K562 (cell line): ENCODE measurements at regions not wholly inside any gene's neighbourhood (a gene's known extent, or its start where the extent isn't known, plus 50 kb on each side); places are given as distances from the start of the nearest gene placed in this dataset.

Experiments
- DMBX1 ChIP-seq: fragments of 250-450 bp; sonication (Bioruptor Pico); IDR thresholded peaks from 2 replicates; pipeline ENCODE4 v1.8.0; 2022; ENCODE audit warnings: inconsistent platforms, mild to moderate bottlenecking, moderate library complexity, borderline replicate concordance
- PTRF ChIP-seq: fragments of 450-650 bp; IDR thresholded peaks from 2 replicates; pipeline ENCODE4 v1.6.1; 2016; ENCODE audit warnings: mild to moderate bottlenecking, missing genetic modification characterization, missing compliant biosample characterization
- SMARCA4 ChIP-seq: fragments of 450-650 bp; IDR thresholded peaks from 2 replicates; pipeline ENCODE4 v1.6.1; 2016
- TFAM ChIP-seq: fragments of 250-450 bp; sonication (Bioruptor Pico); conservative IDR thresholded peaks from 2 replicates; pipeline ENCODE4 v1.5.0; 2021; ENCODE audit warnings: mild to moderate bottlenecking, moderate library complexity
- TF ChIP-seq, protein P1 (sequence below): sonication (generic); formaldehyde crosslinking; IDR thresholded peaks from 2 replicates; pipeline ENCODE4 v1.8.0; 2022; ENCODE audit warnings: mild to moderate bottlenecking, missing genetic modification reagents, borderline replicate concordance
- TF ChIP-seq, protein P2 (sequence below): fragments of 450-650 bp; conservative IDR thresholded peaks from 2 replicates; pipeline ENCODE4 v1.6.1; 2016; ENCODE audit warnings: missing genetic modification characterization, low read depth, mild to moderate bottlenecking, missing compliant biosample characterization, moderate library complexity
- TF ChIP-seq, protein P3 (sequence below): fragments of 250-450 bp; sonication (Bioruptor Pico); IDR thresholded peaks from 2 replicates; pipeline ENCODE4 v1.5.0; 2022; ENCODE audit warnings: mild to moderate bottlenecking
- TF ChIP-seq, protein P4 (sequence below), 3 experiments: fragments of 200-800 bp in 1 of 3; sonication (Bioruptor generic) in 1 of 3; sonication (generic) in 1 of 3; formaldehyde crosslinking in 1 of 3; IDR thresholded peaks; 2 replicates each; pipeline versions ENCODE4 v1.6.1 to v1.8.0; 2016 to 2022; ENCODE audit warnings: mild to moderate bottlenecking in 2 of 3, missing compliant biosample characterization in 2 of 3, missing genetic modification characterization in 2 of 3, missing genetic modification reagents in 1 of 3
- TF ChIP-seq, protein P5 (sequence below): sonication (generic); formaldehyde crosslinking; IDR thresholded peaks from 2 replicates; pipeline ENCODE4 v1.8.0; 2022; ENCODE audit warnings: missing genetic modification reagents, mild to moderate bottlenecking, borderline replicate concordance
- TF ChIP-seq, protein P6 (sequence below): fragments of 250-450 bp; sonication (Bioruptor Pico); IDR thresholded peaks from 2 replicates; pipeline ENCODE4 v1.5.0; 2020; ENCODE audit warnings: mild to moderate bottlenecking

DNA sequence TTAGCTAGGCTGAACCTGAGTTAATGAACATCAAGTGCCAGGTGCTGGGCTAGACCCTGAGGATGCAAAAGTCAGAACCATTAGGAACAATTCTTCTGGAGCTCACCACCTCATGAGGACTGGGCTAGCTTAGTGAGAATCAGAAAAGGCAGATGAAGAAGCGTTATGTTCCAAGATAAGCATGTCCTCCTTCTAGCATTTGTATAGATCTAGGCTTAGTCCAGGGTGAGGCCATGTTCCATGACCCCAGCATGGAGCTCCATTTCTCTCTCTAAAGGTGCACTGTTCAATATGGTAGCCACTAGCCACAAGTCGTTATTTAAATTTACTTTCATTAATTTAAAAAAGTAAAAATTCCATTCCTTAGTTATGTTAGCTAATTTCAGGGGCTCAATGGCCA, 365.3 kb upstream of the CCL2 start (continued):
- TF ChIP-seq, protein P1, sequence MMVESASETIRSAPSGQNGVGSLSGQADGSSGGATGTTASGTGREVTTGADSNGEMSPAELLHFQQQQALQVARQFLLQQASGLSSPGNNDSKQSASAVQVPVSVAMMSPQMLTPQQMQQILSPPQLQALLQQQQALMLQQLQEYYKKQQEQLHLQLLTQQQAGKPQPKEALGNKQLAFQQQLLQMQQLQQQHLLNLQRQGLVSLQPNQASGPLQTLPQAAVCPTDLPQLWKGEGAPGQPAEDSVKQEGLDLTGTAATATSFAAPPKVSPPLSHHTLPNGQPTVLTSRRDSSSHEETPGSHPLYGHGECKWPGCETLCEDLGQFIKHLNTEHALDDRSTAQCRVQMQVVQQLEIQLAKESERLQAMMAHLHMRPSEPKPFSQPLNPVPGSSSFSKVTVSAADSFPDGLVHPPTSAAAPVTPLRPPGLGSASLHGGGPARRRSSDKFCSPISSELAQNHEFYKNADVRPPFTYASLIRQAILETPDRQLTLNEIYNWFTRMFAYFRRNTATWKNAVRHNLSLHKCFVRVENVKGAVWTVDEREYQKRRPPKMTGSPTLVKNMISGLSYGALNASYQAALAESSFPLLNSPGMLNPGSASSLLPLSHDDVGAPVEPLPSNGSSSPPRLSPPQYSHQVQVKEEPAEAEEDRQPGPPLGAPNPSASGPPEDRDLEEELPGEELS (CRISPR knock-in tag), result no peak
- TF ChIP-seq, protein P2, sequence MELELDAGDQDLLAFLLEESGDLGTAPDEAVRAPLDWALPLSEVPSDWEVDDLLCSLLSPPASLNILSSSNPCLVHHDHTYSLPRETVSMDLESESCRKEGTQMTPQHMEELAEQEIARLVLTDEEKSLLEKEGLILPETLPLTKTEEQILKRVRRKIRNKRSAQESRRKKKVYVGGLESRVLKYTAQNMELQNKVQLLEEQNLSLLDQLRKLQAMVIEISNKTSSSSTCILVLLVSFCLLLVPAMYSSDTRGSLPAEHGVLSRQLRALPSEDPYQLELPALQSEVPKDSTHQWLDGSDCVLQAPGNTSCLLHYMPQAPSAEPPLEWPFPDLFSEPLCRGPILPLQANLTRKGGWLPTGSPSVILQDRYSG (tag), result 0 out of 2 replicates have a peak, but pooled peaks have one; percentile 65
- TF ChIP-seq, protein P3, sequence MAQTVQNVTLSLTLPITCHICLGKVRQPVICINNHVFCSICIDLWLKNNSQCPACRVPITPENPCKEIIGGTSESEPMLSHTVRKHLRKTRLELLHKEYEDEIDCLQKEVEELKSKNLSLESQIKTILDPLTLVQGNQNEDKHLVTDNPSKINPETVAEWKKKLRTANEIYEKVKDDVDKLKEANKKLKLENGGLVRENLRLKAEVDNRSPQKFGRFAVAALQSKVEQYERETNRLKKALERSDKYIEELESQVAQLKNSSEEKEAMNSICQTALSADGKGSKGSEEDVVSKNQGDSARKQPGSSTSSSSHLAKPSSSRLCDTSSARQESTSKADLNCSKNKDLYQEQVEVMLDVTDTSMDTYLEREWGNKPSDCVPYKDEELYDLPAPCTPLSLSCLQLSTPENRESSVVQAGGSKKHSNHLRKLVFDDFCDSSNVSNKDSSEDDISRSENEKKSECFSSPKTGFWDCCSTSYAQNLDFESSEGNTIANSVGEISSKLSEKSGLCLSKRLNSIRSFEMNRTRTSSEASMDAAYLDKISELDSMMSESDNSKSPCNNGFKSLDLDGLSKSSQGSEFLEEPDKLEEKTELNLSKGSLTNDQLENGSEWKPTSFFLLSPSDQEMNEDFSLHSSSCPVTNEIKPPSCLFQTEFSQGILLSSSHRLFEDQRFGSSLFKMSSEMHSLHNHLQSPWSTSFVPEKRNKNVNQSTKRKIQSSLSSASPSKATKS (CRISPR knock-in tag), result no peak
- TF ChIP-seq TFAM (CRISPR knock-in tag) (no peak), PTRF (tag) (0 out of 2 replicates have a peak, but pooled peaks have one; percentile 42), DMBX1 (CRISPR knock-in tag) (0 out of 2 replicates have a peak, but pooled peaks have one; percentile 12), SMARCA4 (no peak)
- TF ChIP-seq, protein P4, sequence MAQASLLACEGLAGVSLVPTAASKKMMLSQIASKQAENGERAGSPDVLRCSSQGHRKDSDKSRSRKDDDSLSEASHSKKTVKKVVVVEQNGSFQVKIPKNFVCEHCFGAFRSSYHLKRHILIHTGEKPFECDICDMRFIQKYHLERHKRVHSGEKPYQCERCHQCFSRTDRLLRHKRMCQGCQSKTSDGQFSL (CRISPR knock-in tag; IDR thresholded peaks at IDR 0.05), result no peak
- TF ChIP-seq, protein P4 (tag; IDR thresholded peaks at IDR 0.05), result peak in 1 of 2 experiments; percentile 62; a peak in 1 of 4 replicates
- TF ChIP-seq, protein P5, sequence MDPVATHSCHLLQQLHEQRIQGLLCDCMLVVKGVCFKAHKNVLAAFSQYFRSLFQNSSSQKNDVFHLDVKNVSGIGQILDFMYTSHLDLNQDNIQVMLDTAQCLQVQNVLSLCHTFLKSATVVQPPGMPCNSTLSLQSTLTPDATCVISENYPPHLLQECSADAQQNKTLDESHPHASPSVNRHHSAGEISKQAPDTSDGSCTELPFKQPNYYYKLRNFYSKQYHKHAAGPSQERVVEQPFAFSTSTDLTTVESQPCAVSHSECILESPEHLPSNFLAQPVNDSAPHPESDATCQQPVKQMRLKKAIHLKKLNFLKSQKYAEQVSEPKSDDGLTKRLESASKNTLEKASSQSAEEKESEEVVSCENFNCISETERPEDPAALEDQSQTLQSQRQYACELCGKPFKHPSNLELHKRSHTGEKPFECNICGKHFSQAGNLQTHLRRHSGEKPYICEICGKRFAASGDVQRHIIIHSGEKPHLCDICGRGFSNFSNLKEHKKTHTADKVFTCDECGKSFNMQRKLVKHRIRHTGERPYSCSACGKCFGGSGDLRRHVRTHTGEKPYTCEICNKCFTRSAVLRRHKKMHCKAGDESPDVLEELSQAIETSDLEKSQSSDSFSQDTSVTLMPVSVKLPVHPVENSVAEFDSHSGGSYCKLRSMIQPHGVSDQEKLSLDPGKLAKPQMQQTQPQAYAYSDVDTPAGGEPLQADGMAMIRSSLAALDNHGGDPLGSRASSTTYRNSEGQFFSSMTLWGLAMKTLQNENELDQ (CRISPR knock-in tag), result no peak
- TF ChIP-seq, protein P6, sequence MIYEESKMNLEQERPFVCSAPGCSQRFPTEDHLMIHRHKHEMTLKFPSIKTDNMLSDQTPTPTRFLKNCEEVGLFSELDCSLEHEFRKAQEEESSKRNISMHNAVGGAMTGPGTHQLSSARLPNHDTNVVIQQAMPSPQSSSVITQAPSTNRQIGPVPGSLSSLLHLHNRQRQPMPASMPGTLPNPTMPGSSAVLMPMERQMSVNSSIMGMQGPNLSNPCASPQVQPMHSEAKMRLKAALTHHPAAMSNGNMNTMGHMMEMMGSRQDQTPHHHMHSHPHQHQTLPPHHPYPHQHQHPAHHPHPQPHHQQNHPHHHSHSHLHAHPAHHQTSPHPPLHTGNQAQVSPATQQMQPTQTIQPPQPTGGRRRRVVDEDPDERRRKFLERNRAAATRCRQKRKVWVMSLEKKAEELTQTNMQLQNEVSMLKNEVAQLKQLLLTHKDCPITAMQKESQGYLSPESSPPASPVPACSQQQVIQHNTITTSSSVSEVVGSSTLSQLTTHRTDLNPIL, result no peak
- TF ChIP-seq, all 486 proteins: peak for 8
